ENCODE measurements at regions not wholly inside any gene's neighbourhood (a gene's known extent, or its start where the extent isn't known, plus 50 kb on each side); places are given as distances from the start of the nearest gene placed in this dataset.

- Histone ChIP-seq H3K27me3 (peaks cover 7% of the 10 kb centered on the region), H3K36me3 (no peaks in the 10 kb centered on the region), H3K27ac (no peak overlapping the region), H3K9me3 (no peaks in the 10 kb centered on the region), H3K4me3 (ENCODE audit: low read depth in 1 of 2, low read length in 1 of 2) (no peak overlapping the region), H3K4me1 (ENCODE audit: control insufficient read depth in 1 of 2, insufficient read depth in 1 of 2, low read depth in 1 of 2, low read length in 1 of 2) (no peaks in the 10 kb centered on the region)
- no peak for TF ChIP-seq CTCF (IDR thresholded peaks at IDR 0.05)
Observed at GRCh38 chr10:23754941-23755340, 316.1 kb downstream of the OTUD1 start.

- H3K36me3 ChIP-seq = no peaks in the 10 kb centered on the region
- TF ChIP-seq CTCF (IDR thresholded peaks at IDR 0.05) = no peak
- H3K4me3 ChIP-seq (ENCODE audit: low read depth in 1 of 2, low read length in 1 of 2) = no peak overlapping the region
- H3K27me3 ChIP-seq = peaks cover 7% of the 10 kb centered on the region
- no peaks in the 10 kb centered on the region for H3K9me3 ChIP-seq
- no peaks in the 10 kb centered on the region for H3K4me1 ChIP-seq (ENCODE audit: control insufficient read depth in 1 of 2, insufficient read depth in 1 of 2, low read depth in 1 of 2, low read length in 1 of 2)
- H3K27ac ChIP-seq = no peak overlapping the region
Observed at GRCh38 chr10:23755556-23755955, 316.7 kb downstream of the OTUD1 start.

DNA sequence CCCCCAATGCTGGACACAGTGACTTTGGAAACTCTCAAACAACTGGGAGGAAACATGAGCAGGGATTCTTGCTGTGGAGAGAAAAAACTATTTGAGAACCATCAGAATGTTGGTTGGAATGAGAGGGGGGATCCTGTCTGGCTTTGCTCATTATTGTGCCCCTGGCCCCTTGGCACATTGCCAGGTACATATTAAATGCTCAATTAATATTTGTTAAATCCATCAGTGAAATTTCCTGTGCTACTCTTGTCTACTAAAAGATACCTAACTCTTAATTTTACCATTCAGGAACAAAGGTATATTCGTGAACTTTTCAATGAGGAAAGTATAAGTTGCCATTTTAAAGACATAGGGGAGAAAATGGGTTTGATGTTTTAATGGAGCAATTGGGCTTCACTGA lies 329.4 kb downstream of the OTUD1 start:
- Histone ChIP-seq H3K27ac (no peak overlapping the region), H3K4me3 (ENCODE audit: low read depth in 1 of 2, low read length in 1 of 2) (no peak overlapping the region), H3K4me1 (ENCODE audit: control insufficient read depth in 1 of 2, insufficient read depth in 1 of 2, low read depth in 1 of 2, low read length in 1 of 2) (no peaks in the 10 kb centered on the region), H3K36me3 (no peaks in the 10 kb centered on the region), H3K27me3 (no peaks in the 10 kb centered on the region), H3K9me3 (no peaks in the 10 kb centered on the region)
- TF ChIP-seq CTCF (IDR thresholded peaks at IDR 0.05) = no peak

GRCh38 chr10:23777153-23777552 lies 338.3 kb downstream of the OTUD1 start:
- Histone ChIP-seq H3K4me3 (ENCODE audit: low read depth in 1 of 2, low read length in 1 of 2) (no peak overlapping the region), H3K4me1 (ENCODE audit: control insufficient read depth in 1 of 2, insufficient read depth in 1 of 2, low read depth in 1 of 2, low read length in 1 of 2) (peaks cover 0 to 3% of the 10 kb centered on the region in 2 experiments), H3K9me3 (no peaks in the 10 kb centered on the region), H3K36me3 (no peaks in the 10 kb centered on the region), H3K27me3 (no peaks in the 10 kb centered on the region), H3K27ac (no peak overlapping the region)
- no peak for TF ChIP-seq CTCF (IDR thresholded peaks at IDR 0.05)

DNA sequence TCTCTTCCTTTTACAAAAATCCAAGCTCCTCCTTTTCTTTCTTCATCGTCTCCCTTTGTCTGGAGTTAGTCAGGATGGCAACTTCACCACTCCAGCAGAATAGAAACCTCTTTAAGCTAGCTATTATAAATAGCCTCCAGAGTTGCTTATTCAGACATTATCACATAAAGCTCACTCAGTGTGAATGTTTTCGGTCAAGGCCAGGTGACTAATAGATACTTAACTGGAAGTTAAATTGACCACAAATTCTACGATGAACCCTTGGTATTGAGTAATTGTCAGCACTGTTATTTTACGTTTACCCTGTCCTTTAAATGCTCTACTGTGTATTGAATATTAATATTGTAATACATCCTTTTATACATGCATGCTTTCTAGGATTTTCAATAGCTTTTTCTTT lies 340.4 kb downstream of the OTUD1 start:
- TF ChIP-seq CTCF (IDR thresholded peaks at IDR 0.05) = no peak
- Histone ChIP-seq H3K4me1 (ENCODE audit: control insufficient read depth in 1 of 2, insufficient read depth in 1 of 2, low read depth in 1 of 2, low read length in 1 of 2) (peaks cover 0 to 3% of the 10 kb centered on the region in 2 experiments), H3K27ac (no peak overlapping the region), H3K9me3 (no peaks in the 10 kb centered on the region), H3K4me3 (ENCODE audit: low read depth in 1 of 2, low read length in 1 of 2) (no peak overlapping the region), H3K27me3 (no peaks in the 10 kb centered on the region), H3K36me3 (no peaks in the 10 kb centered on the region)

DNA sequence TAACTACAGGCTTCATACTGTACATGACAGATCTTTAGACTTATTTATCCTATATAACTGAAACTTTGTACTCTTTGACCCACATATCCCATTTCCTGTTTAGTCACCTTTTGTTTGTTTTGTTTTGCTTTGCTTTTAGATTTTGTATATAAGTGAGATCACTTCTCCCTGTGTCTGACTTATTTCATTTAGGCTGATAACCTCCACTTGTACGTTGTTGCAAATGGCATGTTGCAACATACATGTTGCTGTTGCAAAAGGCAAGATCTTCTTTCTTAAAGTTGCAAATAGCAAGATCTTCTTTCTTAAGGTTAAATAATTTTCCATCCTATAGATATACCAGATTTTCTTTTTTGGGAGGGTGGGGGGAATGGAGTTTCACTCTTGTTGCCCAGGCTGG lies 341.5 kb downstream of the OTUD1 start:
- H3K4me3 ChIP-seq (ENCODE audit: low read depth in 1 of 2, low read length in 1 of 2) = no peak overlapping the region
- H3K36me3 ChIP-seq = no peaks in the 10 kb centered on the region
- peaks cover 0 to 3% of the 10 kb centered on the region in 2 experiments for H3K4me1 ChIP-seq (ENCODE audit: control insufficient read depth in 1 of 2, insufficient read depth in 1 of 2, low read depth in 1 of 2, low read length in 1 of 2)
- no peak overlapping the region for H3K27ac ChIP-seq
- no peak for TF ChIP-seq CTCF (IDR thresholded peaks at IDR 0.05)
- H3K9me3 ChIP-seq = no peaks in the 10 kb centered on the region
- H3K27me3 ChIP-seq = no peaks in the 10 kb centered on the region

Measured in neutrophil (primary cell).